Karpas-422 (cell line): ENCODE measurements at regions not wholly inside any gene's neighbourhood (a gene's known extent, or its start where the extent isn't known, plus 50 kb on each side); places are given as distances from the start of the nearest gene placed in this dataset.

Source experiments
- DNase-seq: peaks from one replicate; pipeline ENCODE4 v3.0.0-alpha.2; 2015
- H2AFZ ChIP-seq: fragments of 200-600 bp; sonication (generic); 2 replicates; pipeline ENCODE4 v1.6.1; 2014; ENCODE audit warnings: antibody characterized with exemption, low read length, mixed read lengths
- H3K27ac ChIP-seq: fragments of 200-600 bp; sonication (generic); 2 replicates; pipeline ENCODE4 v1.5.1; 2014; ENCODE audit warnings: mild to moderate bottlenecking, low read length, moderate library complexity
- H3K27me3 ChIP-seq: fragments of 200-600 bp; sonication (generic); 2 replicates; pipeline ENCODE4 v1.6.1; 2014; ENCODE audit warnings: low read length, mixed read lengths
- H3K36me3 ChIP-seq: fragments of 200-600 bp; sonication (generic); 2 replicates; pipeline ENCODE4 v1.6.1; 2014; ENCODE audit warnings: low read length, mixed read lengths; ENCODE audit not compliant: insufficient read depth
- H3K4me1 ChIP-seq: fragments of 200-600 bp; sonication (generic); 2 replicates; pipeline ENCODE4 v1.6.1; 2014; ENCODE audit warnings: mild to moderate bottlenecking, low read length, mixed read lengths
- H3K4me2 ChIP-seq: fragments of 200-600 bp; sonication (generic); 2 replicates; pipeline ENCODE4 v1.6.1; 2014; ENCODE audit warnings: low read length, low read depth, mild to moderate bottlenecking; ENCODE audit not compliant: poor library complexity, severe bottlenecking
- H3K4me3 ChIP-seq: fragments of 200-600 bp; sonication (generic); 2 replicates; pipeline ENCODE4 v1.5.1; 2014; ENCODE audit warnings: mild to moderate bottlenecking, antibody characterized with exemption, low read length, mixed read lengths
- H3K79me2 ChIP-seq: fragments of 200-600 bp; sonication (generic); 2 replicates; pipeline ENCODE4 v1.6.1; 2014; ENCODE audit warnings: mild to moderate bottlenecking, low read length, mixed read lengths
- H3K9ac ChIP-seq: fragments of 200-600 bp; sonication (generic); 2 replicates; pipeline ENCODE4 v1.6.0; 2014; ENCODE audit warnings: low read length
- H3K9me2 ChIP-seq: fragments of 200-600 bp; sonication (generic), shearing (Covaris generic); replicated peaks from 2 replicates; pipeline ENCODE4 v1.6.0; 2014; ENCODE audit warnings: mild to moderate bottlenecking, low read length, moderate library complexity; ENCODE audit not compliant: insufficient read depth
- H3K9me3 ChIP-seq: fragments of 300-700, 200-600 bp; sonication (generic); 2 replicates; pipeline ENCODE4 v1.6.1; 2014; ENCODE audit warnings: low read length, mixed read lengths
- H4K20me1 ChIP-seq: fragments of 200-600 bp; sonication (generic); 2 replicates; pipeline ENCODE4 v1.6.1; 2014; ENCODE audit warnings: mild to moderate bottlenecking, antibody characterized with exemption, low read length, low read depth; ENCODE audit not compliant: insufficient read depth

DNA sequence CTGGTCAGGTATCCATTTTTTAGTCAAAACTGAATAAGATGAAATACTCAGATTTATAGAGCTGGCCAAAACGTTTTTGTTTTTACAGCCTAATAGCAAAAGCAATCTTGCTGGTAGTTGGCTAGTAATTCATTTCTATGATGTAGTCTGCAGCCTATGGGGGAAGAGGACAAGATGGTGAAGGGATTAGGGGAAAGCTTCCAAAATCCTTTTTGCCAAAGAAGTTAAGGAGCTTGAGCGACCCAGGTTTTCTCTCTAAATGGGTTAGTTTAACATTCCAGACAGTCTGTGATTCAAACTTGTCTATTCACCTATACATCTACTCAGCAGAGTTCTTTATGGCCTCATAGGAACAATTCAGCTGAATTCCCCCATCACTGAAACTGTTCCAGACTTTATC, 89.8 kb upstream of the SPRY1 start:
- no peak overlapping the region for H3K9ac ChIP-seq
- H3K36me3 ChIP-seq: no peaks in the 10 kb centered on the region
- H4K20me1 ChIP-seq: no peaks in the 10 kb centered on the region
- H3K4me2 ChIP-seq: no peak overlapping the region
- no peak for DNase-seq
- no peak overlapping the region for H3K27ac ChIP-seq
- no peaks in the 10 kb centered on the region for H3K79me2 ChIP-seq
- H2AFZ ChIP-seq: no peak overlapping the region
- no peaks in the 10 kb centered on the region for H3K27me3 ChIP-seq
- no peak overlapping the region for H3K4me3 ChIP-seq
- H3K4me1 ChIP-seq: peaks cover 4% of the 10 kb centered on the region; the same call in 1 of the 2 replicates
- no peaks in the 10 kb centered on the region for H3K9me2 ChIP-seq
- H3K9me3 ChIP-seq: no peaks in the 10 kb centered on the region

DNA sequence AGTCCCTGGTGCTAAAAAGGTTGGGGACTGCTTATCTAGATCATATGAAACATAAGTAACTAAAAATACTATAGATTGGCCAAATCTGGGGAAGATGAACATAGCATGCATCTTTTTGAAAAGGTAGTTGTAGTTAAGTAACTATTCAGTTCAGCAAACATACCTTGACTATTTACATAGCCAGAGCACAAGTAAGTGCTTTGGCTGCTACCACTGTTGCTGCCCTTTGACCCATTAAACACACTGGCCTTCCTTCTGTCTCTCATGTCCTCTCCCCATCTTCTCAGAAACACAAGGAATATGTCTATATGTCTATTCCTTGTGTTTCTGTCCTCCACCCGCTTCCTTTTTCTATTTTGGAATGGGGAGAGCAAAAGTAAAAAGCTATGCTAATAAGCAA, 87.9 kb upstream of the SPRY1 start:
- H3K4me3 ChIP-seq: no peak overlapping the region
- no peaks in the 10 kb centered on the region for H3K9me2 ChIP-seq
- H3K36me3 ChIP-seq: no peaks in the 10 kb centered on the region
- H2AFZ ChIP-seq: no peak overlapping the region
- DNase-seq: no peak
- no peak overlapping the region for H3K9ac ChIP-seq
- no peak overlapping the region for H3K4me2 ChIP-seq
- H3K9me3 ChIP-seq: no peaks in the 10 kb centered on the region
- no peaks in the 10 kb centered on the region for H3K79me2 ChIP-seq
- H3K27me3 ChIP-seq: no peaks in the 10 kb centered on the region
- H3K27ac ChIP-seq: no peak overlapping the region
- H3K4me1 ChIP-seq: peaks cover 4% of the 10 kb centered on the region; the same call in 1 of the 2 replicates
- H4K20me1 ChIP-seq: no peaks in the 10 kb centered on the region

DNA sequence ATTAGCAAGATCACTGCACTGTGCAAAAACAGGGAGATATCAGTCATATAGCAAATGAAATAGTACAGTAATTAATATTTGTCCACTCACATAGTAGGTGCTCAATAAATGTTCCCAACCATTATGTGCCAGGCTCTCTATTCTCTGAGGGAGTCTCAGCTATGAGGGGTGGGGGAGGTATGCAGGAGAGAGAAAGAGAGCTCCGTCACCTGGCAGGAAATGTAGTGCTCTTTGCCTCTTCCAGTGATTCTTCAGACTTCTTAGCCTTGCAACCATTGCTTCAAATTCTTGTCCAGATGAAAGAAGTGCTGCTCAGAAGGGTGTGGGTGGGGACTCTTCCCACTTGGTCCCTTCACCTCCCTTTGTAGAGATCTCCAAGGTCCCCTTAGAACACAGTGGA, 84.5 kb upstream of the SPRY1 start:
- no peaks in the 10 kb centered on the region for H3K79me2 ChIP-seq
- H3K9me3 ChIP-seq: no peaks in the 10 kb centered on the region
- H3K9ac ChIP-seq: no peak overlapping the region
- H3K27ac ChIP-seq: no peak overlapping the region
- no peaks in the 10 kb centered on the region for H4K20me1 ChIP-seq
- no peaks in the 10 kb centered on the region for H3K9me2 ChIP-seq
- no peaks in the 10 kb centered on the region for H3K36me3 ChIP-seq
- H2AFZ ChIP-seq: no peak overlapping the region
- no peaks in the 10 kb centered on the region for H3K27me3 ChIP-seq
- no peak overlapping the region for H3K4me3 ChIP-seq
- DNase-seq: no peak
- no peaks in the 10 kb centered on the region for H3K4me1 ChIP-seq
- H3K4me2 ChIP-seq: no peak overlapping the region

DNA sequence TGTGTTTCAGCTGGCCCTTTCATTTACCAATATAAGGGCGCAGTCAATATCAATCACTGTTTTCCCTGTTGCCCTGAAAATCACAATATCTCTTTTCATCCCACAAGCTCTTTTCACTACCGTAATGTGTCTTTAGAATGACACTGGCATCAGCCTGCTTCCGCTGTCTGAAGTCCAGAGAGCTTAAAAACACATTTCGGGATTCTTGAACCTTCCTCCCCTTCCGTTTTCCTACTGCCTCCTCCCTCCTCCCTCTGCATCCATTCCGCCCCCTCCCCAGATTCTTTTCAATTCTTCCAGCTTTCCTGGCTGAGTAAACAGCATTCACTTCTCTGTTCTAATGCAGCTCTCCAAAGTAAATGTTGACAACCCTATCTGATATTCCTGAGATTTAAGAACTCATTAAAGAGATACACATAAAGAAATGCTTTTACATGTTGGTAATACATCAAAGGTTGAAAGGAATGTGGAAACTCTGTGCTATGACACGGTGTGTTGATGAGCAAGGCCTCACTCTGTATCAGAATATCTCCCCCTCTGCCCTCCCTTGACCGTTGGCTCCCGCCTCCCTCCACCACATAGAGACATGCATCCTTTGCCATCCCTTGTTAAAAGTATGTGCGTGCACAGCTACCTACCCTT, 83.5 kb upstream of the SPRY1 start:
- H3K9me3 ChIP-seq: no peaks in the 10 kb centered on the region
- H3K36me3 ChIP-seq: no peaks in the 10 kb centered on the region
- H3K4me3 ChIP-seq: no peak overlapping the region
- H4K20me1 ChIP-seq: no peaks in the 10 kb centered on the region
- no peaks in the 10 kb centered on the region for H3K9me2 ChIP-seq
- DNase-seq: no peak
- no peak overlapping the region for H3K9ac ChIP-seq
- no peak overlapping the region for H3K27ac ChIP-seq
- H3K4me1 ChIP-seq: no peaks in the 10 kb centered on the region
- no peaks in the 10 kb centered on the region for H3K27me3 ChIP-seq
- no peak overlapping the region for H2AFZ ChIP-seq
- no peak overlapping the region for H3K4me2 ChIP-seq
- H3K79me2 ChIP-seq: no peaks in the 10 kb centered on the region

DNA sequence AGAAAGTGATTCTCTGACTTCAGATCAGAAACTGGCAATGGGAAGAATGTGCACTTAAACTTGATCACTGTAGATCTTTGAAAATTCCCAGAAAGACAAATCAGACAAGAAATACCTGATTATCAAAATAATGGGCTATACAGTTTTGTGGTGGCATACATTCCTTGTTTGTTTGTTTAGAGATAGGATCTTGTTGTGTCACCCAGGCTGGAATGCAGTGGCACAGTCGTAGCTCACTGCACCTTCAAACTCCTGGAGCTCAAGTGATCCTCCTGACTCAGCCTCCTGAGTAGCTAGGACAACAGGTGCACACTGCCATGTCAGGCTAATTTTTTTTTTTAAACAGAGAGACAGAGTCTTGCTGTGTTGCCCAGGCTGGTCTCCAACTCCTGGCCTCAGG, 81.0 kb upstream of the SPRY1 start:
- Histone ChIP-seq H3K27me3 (no peaks in the 10 kb centered on the region), H4K20me1 (no peaks in the 10 kb centered on the region), H3K9ac (no peak overlapping the region), H2AFZ (no peak overlapping the region), H3K36me3 (no peaks in the 10 kb centered on the region), H3K4me1 (no peaks in the 10 kb centered on the region), H3K79me2 (no peaks in the 10 kb centered on the region), H3K4me2 (no peak overlapping the region), H3K27ac (no peak overlapping the region), H3K4me3 (no peak overlapping the region), H3K9me2 (no peaks in the 10 kb centered on the region; the same call in 1 of the 2 replicates), H3K9me3 (no peaks in the 10 kb centered on the region)
- no peak for DNase-seq

DNA sequence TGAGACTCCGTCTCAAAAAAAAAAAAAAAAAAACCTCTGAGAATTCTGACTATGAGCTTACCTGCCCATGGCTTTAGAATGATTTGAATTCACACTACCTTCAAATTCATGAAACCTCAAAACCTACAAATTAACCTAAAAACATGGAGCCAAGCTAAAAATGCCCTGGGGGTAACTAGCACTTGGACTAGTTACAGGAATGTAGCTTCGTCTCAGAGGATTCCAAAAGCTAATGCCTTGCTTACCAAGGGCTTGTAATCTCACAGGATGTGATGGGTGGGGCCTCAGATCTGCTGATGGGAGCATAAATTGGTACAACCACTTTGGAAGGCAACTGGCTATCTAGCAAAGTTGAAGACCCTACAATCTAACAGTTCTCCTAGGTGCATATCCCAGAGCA, 79.4 kb upstream of the SPRY1 start:
- Histone ChIP-seq H3K9me2 (no peaks in the 10 kb centered on the region; the same call in 1 of the 2 replicates), H4K20me1 (no peaks in the 10 kb centered on the region), H3K79me2 (no peaks in the 10 kb centered on the region), H3K36me3 (no peaks in the 10 kb centered on the region), H2AFZ (no peak overlapping the region), H3K9ac (no peak overlapping the region), H3K4me2 (no peak overlapping the region), H3K4me1 (no peaks in the 10 kb centered on the region), H3K27me3 (no peaks in the 10 kb centered on the region), H3K9me3 (no peaks in the 10 kb centered on the region), H3K4me3 (no peak overlapping the region), H3K27ac (no peak overlapping the region)
- DNase-seq: no peak

DNA sequence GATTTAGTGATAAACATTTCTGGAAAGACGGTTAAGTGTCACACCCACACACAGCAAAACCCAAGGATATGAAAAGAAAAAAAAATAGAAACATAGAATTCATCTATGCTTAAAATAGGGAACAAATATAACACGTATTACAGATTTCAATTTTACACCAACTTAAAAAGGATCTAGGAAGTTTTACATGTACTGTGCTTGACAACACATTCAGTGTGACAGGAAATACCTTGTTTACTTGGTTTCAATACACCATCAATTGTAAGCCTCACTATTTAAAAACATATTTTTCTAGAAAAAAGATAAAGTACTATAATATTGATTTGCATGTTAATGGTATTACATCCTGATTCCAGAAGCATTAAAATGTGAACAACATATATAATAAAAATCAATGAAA, 77.0 kb upstream of the SPRY1 start:
- no peaks in the 10 kb centered on the region for H3K9me3 ChIP-seq
- H3K36me3 ChIP-seq: no peaks in the 10 kb centered on the region
- no peaks in the 10 kb centered on the region for H4K20me1 ChIP-seq
- peaks cover under 1% of the 10 kb centered on the region; the same call in 1 of the 2 replicates for H3K4me1 ChIP-seq
- H3K4me3 ChIP-seq: no peak overlapping the region
- no peak for DNase-seq
- H3K27ac ChIP-seq: no peak overlapping the region
- H3K27me3 ChIP-seq: no peaks in the 10 kb centered on the region
- no peak overlapping the region for H2AFZ ChIP-seq
- no peak overlapping the region for H3K9ac ChIP-seq
- no peaks in the 10 kb centered on the region for H3K79me2 ChIP-seq
- no peaks in the 10 kb centered on the region; the same call in 1 of the 2 replicates for H3K9me2 ChIP-seq
- H3K4me2 ChIP-seq: no peak overlapping the region

DNA sequence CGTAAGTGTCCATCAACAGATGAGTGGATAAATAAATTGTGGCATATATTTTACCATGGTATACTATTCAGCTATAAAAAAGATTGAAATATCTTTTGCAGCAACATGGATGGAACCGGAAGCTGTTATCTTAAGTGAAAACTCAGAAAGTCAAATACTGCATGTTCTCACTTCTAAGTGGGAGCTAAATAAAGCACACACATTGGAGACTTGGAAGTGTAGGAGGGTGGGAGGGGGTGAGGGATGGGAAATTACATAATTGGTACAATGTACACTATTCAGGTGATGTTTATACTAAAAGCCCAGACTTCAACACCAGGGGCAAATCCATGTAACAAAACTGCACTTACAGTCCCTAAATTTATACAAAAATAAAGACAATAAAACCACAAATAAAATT, 72.6 kb upstream of the SPRY1 start:
- Histone ChIP-seq H3K4me1 (peaks cover 6% of the 10 kb centered on the region), H3K27me3 (no peaks in the 10 kb centered on the region), H4K20me1 (no peaks in the 10 kb centered on the region), H3K9me2 (no peaks in the 10 kb centered on the region; the same call in 1 of the 2 replicates), H3K4me2 (no peak overlapping the region), H3K36me3 (no peaks in the 10 kb centered on the region), H3K9me3 (no peaks in the 10 kb centered on the region), H2AFZ (no peak overlapping the region), H3K79me2 (no peaks in the 10 kb centered on the region), H3K27ac (no peak overlapping the region), H3K9ac (no peak overlapping the region), H3K4me3 (no peak overlapping the region)
- DNase-seq: no peak
